ENCODE measurements at regions not wholly inside any gene's neighbourhood (a gene's known extent, or its start where the extent isn't known, plus 50 kb on each side); places are given as distances from the start of the nearest gene placed in this dataset.
"Not testable (repeated sequence)": the region's sequence is repeated elsewhere in the genome, so short reads cannot be mapped to it uniquely, and the experiment has no call there.

GRCh38 chr2:129188451-129188850 lies 791.0 kb upstream of the RAB6C start:
- no peak for DNase-seq

DNA sequence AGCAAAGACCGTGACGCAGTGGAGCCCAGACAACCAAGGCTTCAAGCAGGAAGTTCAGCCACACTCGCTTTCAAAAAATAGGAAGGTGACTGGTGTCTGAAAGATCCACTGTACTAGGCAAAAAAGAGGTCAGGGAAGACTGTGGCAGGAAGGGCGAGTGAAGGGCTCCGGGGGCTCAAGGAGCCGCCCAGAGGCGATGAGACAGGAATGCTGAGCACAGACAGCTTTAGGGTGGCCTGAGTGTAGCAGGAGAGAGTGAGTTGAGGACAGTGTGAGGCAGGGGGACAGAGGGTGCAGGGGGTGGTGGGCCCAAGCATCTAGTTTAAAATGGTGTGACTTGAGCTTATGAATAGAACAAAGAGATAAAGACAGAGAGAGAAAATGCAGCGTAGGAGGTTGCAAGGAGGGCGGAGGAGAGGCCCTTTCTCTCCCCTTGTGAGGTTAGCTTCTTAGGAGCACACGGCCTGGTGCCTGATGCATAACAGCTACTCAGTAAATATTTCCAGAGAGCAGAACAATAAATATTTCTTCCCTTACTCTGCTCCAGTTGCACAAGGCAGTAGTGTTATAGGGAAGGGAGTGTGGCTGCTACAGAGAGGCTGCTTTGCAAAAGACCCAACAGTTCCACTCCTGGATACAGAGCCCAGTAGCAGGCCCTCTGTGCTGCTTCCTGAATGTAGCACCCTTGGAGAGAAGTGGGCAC lies 789.7 kb upstream of the RAB6C start:
- DNase-seq, result no peak

DNA sequence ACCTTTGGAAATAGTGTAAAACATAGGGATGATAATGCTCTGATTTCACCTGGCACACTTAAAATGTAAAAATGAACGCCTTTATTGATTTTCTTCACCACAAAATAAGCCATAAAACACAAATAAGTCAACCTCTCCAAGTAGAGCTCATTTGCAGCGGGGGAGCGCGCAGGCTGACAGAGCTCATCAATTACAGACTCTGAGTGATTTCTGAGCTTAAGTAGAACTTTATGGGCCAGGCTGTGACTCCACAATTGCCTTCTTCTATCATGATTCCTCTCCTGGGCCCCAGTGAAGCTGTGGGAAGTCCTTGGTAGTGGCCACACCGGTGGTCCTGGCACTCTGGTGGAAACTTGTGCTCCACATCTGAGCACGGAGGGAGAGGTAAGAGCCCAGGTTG lies 789.0 kb upstream of the RAB6C start:
- DNase-seq, result no peak

DNA sequence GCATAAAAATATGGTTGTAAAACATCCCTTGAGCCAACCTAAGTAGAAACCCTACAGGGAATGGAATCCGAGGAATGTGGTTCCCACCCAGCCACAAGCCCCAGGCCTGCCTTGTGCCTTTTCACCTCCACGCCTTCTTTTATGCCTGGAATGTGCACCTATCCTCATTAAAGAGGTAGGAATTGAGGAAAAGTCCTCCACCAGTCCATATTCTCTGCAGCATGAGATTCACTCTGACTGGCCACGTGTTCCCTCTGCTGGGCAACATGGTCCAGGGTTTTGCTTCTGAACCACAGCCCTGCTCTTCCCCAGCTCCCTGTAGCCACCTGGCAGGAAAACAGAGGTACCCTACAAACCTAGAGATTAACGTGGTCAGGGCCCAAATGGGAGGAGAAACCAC lies 787.9 kb upstream of the RAB6C start:
- DNase-seq, result no peak

DNA sequence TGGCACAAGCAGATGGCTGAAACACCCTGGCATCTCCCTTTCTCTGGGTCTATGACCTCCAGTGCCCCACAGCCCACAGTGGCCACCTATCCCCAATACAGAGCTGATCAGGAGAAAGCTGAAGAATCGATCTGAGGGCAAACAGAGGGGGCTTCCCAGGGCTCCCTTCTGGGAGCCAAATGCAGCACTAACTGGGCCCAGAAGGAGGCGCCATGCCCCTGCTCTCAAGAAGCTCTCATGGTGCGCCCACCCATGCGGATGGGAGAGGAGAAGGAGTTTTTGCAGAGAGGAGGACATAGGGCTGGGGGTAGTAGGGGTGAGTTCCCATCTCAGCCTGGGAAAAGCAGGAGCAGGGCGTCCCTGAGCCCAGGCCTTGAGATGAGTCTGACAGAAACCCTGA lies 787.3 kb upstream of the RAB6C start:
- no peak for DNase-seq

DNA sequence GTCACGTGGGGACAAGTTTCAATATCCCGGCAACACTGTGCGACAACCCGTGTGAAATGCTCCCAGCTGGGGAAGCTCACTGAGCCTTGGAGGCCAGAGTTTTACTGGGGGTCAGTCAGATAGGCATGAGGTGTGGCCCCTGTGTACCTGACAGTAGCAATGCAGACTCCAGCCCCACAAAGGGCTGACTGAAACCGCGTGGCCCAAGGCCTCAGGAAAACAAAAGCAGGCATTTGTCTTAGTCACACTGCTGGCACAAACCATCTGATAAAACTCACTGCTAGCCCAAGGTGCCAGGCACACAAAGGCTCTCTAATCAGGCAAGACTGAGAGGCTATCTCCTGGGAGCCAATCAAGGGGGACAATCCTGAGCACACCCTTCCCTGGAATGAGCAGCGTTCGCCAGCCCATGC lies 786.6 kb upstream of the RAB6C start:
- DNase-seq, result no peak

DNA sequence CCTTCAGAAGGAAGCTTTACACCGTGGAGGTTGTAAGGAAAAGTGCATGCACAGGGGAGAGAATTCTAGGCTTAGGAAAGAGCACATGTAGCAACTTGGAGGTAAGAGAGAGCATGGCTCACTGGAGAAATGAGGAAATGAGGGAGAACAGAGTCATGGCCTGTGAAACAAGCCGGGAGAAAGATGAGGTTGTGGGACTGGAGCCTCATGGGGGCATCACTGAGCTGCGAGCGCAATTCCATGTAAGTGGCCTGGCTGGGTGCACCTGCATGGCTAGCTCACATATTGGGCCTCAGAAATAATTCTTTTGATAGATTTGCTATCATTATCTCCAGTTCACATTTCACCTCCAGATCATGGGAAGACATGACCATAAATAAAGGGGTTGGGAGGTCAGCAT lies 785.5 kb upstream of the RAB6C start:
- no peak for DNase-seq

- no peak for DNase-seq
Observed at GRCh38 chr2:129199501-129199900, 780.0 kb upstream of the RAB6C start.

GRCh38 chr2:129201696-129202095 lies 777.8 kb upstream of the RAB6C start:
- DNase-seq, result no peak

GRCh38 chr2:129203331-129203730 lies 776.1 kb upstream of the RAB6C start:
- DNase-seq, result no peak

DNA sequence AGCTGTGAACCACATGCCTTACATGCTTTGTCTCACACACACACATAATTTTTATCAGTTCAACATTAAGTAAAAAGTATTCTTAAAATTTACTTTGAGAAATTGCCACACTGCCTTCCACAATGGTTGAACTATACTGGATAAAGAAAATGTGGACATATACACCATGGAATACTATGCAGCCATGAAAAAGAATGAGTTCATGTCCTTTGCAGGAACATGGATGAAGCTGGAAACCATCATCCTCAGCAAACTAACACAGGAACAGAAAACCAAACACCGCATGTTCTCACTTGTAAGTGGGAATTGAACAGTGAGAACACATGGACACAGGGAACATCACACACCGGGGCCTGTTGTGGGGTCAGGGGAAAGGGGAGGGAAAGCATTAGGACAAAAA lies 774.9 kb upstream of the RAB6C start:
- not testable (repeated sequence) for DNase-seq

DNA sequence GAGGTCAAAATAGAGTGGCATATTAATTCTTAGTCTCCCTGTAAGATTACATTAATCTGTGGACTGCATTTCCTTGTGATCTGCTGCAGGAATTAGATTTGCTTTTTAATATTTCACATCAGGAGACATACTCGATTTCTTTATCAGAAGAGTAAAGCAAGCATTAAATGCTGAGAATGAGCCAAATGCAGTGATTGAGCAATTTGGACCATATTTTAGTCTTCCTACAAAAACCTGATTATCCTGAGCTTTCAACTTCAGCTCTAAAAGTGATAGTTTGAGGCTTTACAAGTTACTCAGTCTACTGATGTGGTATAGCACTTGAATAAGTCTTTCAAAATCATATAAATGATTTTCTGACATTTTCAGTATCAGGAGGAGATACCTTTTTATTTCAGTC lies 774.3 kb upstream of the RAB6C start:
- DNase-seq, result no peak

DNA sequence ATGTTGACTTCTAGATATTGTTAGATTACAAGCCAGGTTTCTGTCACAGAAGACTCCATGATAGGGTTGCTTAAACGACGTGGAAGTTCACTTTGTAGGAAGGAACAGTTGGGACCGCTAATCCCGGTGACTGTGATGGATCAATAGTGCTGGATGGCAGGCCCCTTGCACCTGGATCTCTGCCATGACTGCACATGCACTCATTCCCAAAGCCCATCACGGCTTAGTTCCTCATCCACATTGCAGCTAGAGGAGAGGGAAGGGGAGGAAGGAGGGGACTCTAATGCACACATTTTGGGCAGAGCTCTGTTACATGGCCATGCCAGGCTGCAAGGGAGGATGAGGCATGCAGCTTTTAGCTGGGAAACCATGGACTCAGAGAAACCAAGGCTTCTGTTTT lies 773.7 kb upstream of the RAB6C start:
- DNase-seq, result no peak

DNA sequence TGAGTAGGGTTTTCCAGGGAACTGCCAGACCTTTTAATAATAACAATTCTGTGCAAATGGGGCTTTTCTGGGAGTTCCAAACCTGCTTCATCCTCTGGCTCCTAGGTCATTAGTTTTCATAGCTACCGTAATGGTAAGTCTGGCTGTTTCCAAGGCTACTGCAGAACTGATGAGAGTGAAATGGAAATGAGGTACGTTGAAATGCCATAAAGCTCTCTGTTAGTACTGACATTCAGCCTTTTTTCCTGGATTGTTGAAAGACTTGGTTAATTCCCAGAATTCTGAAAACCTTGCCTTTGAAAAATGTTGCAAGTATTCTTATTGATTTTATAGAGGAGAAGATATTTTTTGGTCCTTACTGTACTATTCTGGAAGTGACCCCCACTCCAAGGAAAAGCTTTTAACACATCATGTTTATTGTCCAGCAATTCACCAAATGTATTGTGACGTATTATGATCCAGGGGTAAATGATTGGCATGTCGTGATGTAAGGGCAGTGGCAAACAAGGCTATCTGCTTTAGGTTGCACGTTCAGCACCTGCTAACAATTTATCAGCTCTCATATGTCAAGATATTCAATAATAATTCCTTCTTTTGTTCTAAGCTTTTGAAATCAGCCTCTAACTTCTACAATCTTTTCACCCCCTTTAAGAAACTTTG lies 767.0 kb upstream of the RAB6C start:
- no peak for DNase-seq

DNA sequence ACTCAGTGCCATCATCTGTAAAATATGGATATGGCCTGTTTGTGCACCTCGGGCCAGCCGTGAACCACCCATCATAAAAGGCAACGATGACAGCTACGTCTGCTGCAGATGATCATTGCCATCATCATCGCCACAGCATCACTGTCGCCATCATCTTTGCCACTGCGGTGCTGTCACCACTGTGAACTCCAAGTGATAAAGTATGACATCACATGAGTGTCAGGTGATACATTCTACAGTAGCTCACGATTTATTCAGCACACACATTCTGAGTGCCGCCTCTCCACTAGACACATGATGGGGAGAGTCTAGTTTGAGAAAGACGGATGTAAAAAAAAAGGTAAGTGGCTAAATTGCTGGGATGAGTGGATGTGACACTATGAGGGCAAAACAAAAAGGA lies 755.4 kb upstream of the RAB6C start:
- DNase-seq, result no peak

- DNase-seq, result no peak
Observed at GRCh38 chr2:129224486-129224885, 755.0 kb upstream of the RAB6C start.

DNA sequence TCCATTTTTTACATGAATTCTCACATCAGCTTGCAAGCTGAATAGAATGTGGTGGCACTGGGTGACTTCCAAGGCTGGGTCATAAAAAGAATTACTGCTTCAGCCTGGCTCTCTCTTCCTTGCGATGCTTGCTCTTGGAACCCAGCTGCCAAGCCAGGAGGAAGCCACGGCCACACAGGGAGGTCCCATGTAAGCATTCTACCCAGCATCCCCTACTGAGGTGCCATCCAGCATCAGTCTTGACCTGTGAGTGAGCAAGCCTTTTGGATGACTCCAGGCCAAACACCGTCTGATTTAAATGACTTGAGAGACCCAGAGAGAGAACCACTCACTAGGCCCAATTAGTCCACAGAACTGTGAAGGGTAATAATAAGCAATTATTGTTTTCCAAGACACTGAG lies 750.3 kb upstream of the RAB6C start:
- no peak for DNase-seq

GRCh38 chr2:129229830-129230441 lies 749.5 kb upstream of the RAB6C start:
- no peak for DNase-seq

DNA sequence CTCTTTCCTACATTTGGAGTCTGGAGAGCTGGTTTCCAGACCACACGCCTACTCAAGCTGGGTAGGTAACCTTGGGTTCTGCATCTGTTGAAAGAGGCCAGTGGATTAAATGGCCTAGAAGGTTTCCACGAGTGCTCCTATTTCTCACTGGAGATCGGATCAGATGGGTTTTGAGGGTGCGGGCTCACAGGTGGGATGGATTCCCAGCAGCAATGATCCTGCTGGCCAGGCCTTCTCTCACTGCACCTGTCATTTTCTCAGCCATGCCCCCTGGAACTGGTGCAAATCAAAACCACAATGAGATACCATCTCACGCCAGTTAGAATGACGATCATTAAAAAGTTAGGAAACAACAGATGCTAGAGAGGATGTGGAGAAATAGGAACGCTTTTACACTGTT lies 747.5 kb upstream of the RAB6C start:
- DNase-seq, result no peak

GRCh38 chr2:129233166-129233565 lies 746.3 kb upstream of the RAB6C start:
- DNase-seq, result no peak

DNA sequence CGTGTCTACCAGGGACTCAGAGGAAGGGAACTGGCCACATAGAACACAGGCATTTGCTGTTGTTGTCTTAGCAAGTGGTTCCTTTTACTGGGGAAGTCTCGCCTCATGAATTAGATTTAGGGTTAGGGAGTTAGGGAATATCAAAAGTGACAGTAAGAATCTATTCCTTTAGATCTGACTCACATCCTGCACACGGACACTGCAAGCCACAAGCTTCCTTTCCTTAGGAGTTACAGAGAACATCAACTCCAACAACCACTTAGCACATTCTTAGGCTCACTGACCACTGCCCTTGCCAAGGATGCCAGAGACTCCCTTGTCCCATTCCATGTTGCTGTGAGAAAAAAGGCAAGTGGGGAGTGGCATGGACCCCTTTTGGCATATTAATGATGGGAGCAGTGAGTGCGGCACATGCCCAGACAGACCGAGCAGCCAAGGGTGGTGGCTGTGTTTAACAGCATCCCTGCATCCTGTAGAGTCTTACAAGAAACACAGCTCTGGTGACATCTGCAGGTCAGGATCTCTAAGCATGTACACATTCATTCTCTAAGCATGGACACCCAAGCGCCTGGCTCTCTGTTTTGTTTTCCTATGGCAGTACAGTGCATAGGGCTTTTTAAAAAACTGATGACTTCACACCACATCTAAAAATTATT lies 745.6 kb upstream of the RAB6C start:
- no peak for DNase-seq

DNA sequence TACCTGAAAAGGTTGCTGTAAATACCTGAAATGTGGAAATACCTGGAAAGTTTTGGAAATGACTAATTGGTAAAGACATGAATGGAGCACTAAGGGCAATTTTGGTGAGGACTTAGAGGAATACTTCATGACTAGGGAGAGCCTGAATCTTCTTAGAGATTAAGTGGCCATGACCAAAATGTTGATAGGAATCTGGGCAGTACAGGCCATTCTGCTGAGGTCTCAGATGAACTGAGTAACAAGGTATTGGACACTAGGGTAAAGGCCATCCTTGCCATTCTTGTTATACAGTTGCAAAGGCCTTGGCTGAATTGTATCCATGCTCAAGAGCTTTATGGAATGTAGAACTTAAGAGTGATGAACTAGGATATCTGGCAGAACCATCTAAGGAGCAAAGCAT lies 742.9 kb upstream of the RAB6C start:
- DNase-seq, result no peak

GRCh38 chr2:129237966-129238725 lies 741.3 kb upstream of the RAB6C start:
- no peak for DNase-seq

Measured in CD4-positive, alpha-beta T cell treated with Interleukin-6 for 4 hours (primary cell).